OCI-LY1 (cell line): ENCODE measurements at regions not wholly inside any gene's neighbourhood (a gene's known extent, or its start where the extent isn't known, plus 50 kb on each side); places are given as distances from the start of the nearest gene placed in this dataset.

Experiments used
- CTCF ChIP-seq: fragments of 200-600 bp; sonication (generic), shearing (Covaris generic); IDR thresholded peaks from 2 replicates; pipeline ENCODE4 v1.5.1; 2017; ENCODE audit warnings: mild to moderate bottlenecking, antibody characterized with exemption, low read length, moderate library complexity, mixed read lengths
- EZH2 ChIP-seq: fragments of 200-600 bp; sonication (generic), shearing (Covaris generic); IDR thresholded peaks from 2 replicates; pipeline ENCODE4 v1.8.0; 2017; ENCODE audit warnings: borderline replicate concordance, mixed run types, mild to moderate bottlenecking, antibody characterized with exemption, low read length, moderate library complexity, mixed read lengths

- TF ChIP-seq CTCF (no peak), EZH2 (no peak)
Observed at GRCh38 chr7:113298501-113298900, 180.1 kb upstream of the SMIM30 start.
